Transverse colon (tissue), 4 donors: ENCODE measurements at regions not wholly inside any gene's neighbourhood (a gene's known extent, or its start where the extent isn't known, plus 50 kb on each side); places are given as distances from the start of the nearest gene placed in this dataset.

Experiments
- DNase-seq: peaks from one replicate; pipeline ENCODE4 v3.0.0-alpha.2; 2019
- H3K27ac ChIP-seq, 4 donors: fragments of 200-600 bp; sonication (generic); 2 replicates each; pipeline ENCODE4 v1.5.1; 2016 to 2018; ENCODE audit warnings: inconsistent platforms in 4 of 4
- H3K27me3 ChIP-seq: fragments of 200-600 bp; sonication (generic); 2 replicates; pipeline ENCODE4 v1.5.1; 2017; ENCODE audit warnings: inconsistent platforms
- H3K36me3 ChIP-seq, 4 donors: fragments of 200-600 bp; sonication (generic); 2 replicates each; pipeline ENCODE4 v1.5.1; 2017 to 2019; ENCODE audit warnings: inconsistent platforms in 4 of 4
- H3K4me1 ChIP-seq, 4 donors: fragments of 200-600 bp; sonication (generic); 2 replicates each; pipeline ENCODE4 v1.5.1; 2017 to 2020; ENCODE audit warnings: inconsistent platforms in 4 of 4
- H3K4me3 ChIP-seq, 4 donors: fragments of 200-600 bp; sonication (generic); 1 replicate in 1 of 4; 2 replicates in 3 of 4; pipeline versions ENCODE4 v1.5.1 to v1.6.1; 2017 to 2019; ENCODE audit warnings: inconsistent platforms in 4 of 4
- H3K9me3 ChIP-seq, 2 donors: fragments of 200-600 bp; sonication (generic); 2 replicates each; pipeline ENCODE4 v1.5.1; 2017 to 2019; ENCODE audit warnings: inconsistent platforms in 2 of 2
- EP300 ChIP-seq: sonication (generic); formaldehyde crosslinking; IDR thresholded peaks from one replicate; pipeline ENCODE4 v1.6.1; 2017; ENCODE audit warnings: antibody characterized with exemption, low read depth
- POLR2A ChIP-seq: fragments of 450-650 bp; IDR thresholded peaks from one replicate; pipeline ENCODE4 v1.6.1; 2016; ENCODE audit warnings: antibody characterized with exemption, mild to moderate bottlenecking, moderate library complexity
- POLR2AphosphoS5 ChIP-seq, 3 donors: sonication (generic); formaldehyde crosslinking; IDR thresholded peaks; one replicate each; pipeline ENCODE4 v1.6.1; 2016; ENCODE audit warnings: antibody characterized with exemption in 3 of 3
- WGBS, 2 donors: methylation state at CpG; one replicate each; pipeline ENCODE4 v1.1.5; 2018; ENCODE audit warnings: low coverage in 1 of 2; 5-methylcytosine and 5-hydroxymethylcytosine counted together
- in situ Hi-C, 4 donors: fragments of 200-750 bp; cut with MboI; loops; one replicate each; pipeline versions ENCODE4 v1.15.0 to v1.15.1; 2017; ENCODE audit warnings: low sequenced_read_pairs in 3 of 4, low pct_ligation_motif_present in 1 of 4, low pct_unique_long_range_greater_than_20kb in 1 of 4
- intact Hi-C: fragments of 100-400 bp; cut with DNase I; formaldehyde crosslinking; loops from one replicate; pipeline ENCODE4 v1.15.1; 2023; ENCODE audit warnings: low total_unique reads
- TF ChIP-seq, protein P1 (sequence below), 5 experiments: fragments of 200-600 bp in 3 of 5; fragments of 450-650 bp in 2 of 5; sonication (generic) in 3 of 5; IDR thresholded peaks; 1 replicate in 2 of 5; 2 replicates in 3 of 5; pipeline ENCODE4 v1.5.1; 2016 to 2017; ENCODE audit warnings: antibody characterized with exemption in 5 of 5, inconsistent platforms in 3 of 5, mild to moderate bottlenecking in 2 of 5, moderate library complexity in 1 of 5

DNA sequence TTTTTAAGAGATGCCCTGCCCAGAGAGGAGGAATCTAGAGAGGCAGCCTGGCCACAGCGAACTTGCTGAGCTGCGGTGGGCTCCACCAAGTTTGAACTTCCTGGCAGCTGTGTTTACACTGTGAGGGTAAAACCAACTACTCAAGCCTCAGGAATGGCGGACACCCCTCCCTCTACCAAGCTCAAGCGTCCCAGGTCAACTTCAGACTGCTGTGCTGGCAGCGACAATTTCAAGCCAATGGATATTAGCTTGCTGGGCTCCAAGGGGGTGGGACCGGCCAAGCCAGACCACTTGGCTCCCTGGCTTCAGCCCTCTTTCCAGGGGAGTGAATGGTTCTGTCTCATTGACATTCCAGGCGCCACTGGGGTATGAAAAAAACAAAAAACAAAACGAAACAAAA lies 289.4 kb downstream of the KCNS3 start:
- intact Hi-C loops = no loop called here
- 84 to 85% methylated on average over 2 to 8 of the region's 8 CpGs for WGBS, 2 donors
- no peak for DNase-seq
- Histone ChIP-seq H3K27ac (no peak overlapping the region), H3K9me3 (no peaks in the 10 kb centered on the region), H3K27me3 (no peaks in the 10 kb centered on the region), H3K4me1 (peaks cover 0 to 10% (median 0%) of the 10 kb centered on the region in 4 donors), H3K4me3 (no peak overlapping the region), H3K36me3 (no peaks in the 10 kb centered on the region)
- TF ChIP-seq, protein P1, sequence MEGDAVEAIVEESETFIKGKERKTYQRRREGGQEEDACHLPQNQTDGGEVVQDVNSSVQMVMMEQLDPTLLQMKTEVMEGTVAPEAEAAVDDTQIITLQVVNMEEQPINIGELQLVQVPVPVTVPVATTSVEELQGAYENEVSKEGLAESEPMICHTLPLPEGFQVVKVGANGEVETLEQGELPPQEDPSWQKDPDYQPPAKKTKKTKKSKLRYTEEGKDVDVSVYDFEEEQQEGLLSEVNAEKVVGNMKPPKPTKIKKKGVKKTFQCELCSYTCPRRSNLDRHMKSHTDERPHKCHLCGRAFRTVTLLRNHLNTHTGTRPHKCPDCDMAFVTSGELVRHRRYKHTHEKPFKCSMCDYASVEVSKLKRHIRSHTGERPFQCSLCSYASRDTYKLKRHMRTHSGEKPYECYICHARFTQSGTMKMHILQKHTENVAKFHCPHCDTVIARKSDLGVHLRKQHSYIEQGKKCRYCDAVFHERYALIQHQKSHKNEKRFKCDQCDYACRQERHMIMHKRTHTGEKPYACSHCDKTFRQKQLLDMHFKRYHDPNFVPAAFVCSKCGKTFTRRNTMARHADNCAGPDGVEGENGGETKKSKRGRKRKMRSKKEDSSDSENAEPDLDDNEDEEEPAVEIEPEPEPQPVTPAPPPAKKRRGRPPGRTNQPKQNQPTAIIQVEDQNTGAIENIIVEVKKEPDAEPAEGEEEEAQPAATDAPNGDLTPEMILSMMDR (IDR thresholded peaks at IDR 0.05) = no peak
- in situ Hi-C loops = loop anchor here in 2 of 4 donors (25.0 kb wide), 2 partner anchors 306 to 431 kb away; no protein-coding TSS in a partner anchor

DNA sequence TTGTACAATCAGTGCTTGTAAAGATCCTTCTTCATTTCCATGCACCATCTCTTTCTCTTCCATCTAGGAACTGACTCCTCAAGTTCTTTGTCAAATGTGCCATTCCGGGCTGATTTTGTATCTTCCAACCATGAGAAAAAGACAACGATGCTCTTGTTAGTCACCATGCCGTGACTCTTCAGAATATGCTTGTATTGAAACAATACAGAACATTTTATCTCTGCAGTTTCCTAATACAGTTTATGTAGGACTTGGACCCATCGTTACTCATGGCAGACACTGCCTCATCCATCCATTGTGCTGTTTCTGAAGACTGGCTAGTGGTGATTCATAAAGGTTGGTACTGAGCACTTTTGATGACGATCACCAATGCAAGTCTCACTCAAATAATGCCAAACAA lies 283.2 kb downstream of the KCNS3 start:
- intact Hi-C loops (no loop called here), in situ Hi-C loops (loop anchor here in 2 of 4 donors (25.0 kb wide), 2 partner anchors 299 to 424 kb away; no protein-coding TSS in a partner anchor)
- Histone ChIP-seq H3K4me1 (no peaks in the 10 kb centered on the region), H3K4me3 (no peak overlapping the region), H3K27ac (no peak overlapping the region), H3K9me3 (no peaks in the 10 kb centered on the region), H3K36me3 (no peaks in the 10 kb centered on the region), H3K27me3 (no peaks in the 10 kb centered on the region)
- DNase-seq = no peak
- no peak for TF ChIP-seq EP300
- WGBS, 2 donors = 85 to 89% methylated on average over 5 of the region's 5 CpGs

DNA sequence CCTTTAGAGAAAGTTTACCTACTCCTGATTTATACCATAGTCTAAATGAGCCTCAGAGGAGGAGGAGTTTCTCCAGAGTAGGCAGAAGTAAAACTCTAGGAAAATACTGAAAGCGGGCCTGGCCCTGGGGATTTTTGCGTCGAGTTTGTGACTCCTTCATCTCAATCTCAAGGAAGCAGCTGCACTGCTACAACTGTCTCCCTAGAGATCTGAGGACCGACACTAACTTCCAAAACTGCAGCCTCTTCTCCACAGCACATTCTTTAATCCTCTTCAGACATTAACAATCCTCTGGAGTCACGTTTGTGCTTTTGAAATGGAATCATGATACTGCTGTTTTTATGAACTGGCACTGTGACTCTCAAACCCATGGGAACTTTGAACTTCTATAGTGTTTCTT lies 281.4 kb downstream of the KCNS3 start:
- H3K4me1 ChIP-seq = no peaks in the 10 kb centered on the region
- H3K9me3 ChIP-seq = no peaks in the 10 kb centered on the region
- no peak for DNase-seq
- WGBS, 2 donors = 60 to 67% methylated on average over 5 of the region's 5 CpGs
- H3K36me3 ChIP-seq = no peaks in the 10 kb centered on the region
- intact Hi-C loops (no loop called here), in situ Hi-C loops (loop anchor here in 3 of 4 donors (10.0 to 25.0 kb wide), 3 partner anchors 298 to 423 kb away; no protein-coding TSS in a partner anchor)
- no peak for TF ChIP-seq POLR2AphosphoS5 (IDR thresholded peaks at IDR 0.05)
- no peak for TF ChIP-seq POLR2A
- TF ChIP-seq, protein P1 (IDR thresholded peaks at IDR 0.05) = no peak
- TF ChIP-seq EP300 = no peak
- no peak overlapping the region for H3K4me3 ChIP-seq
- H3K27ac ChIP-seq = no peak overlapping the region
- H3K27me3 ChIP-seq = no peaks in the 10 kb centered on the region

DNA sequence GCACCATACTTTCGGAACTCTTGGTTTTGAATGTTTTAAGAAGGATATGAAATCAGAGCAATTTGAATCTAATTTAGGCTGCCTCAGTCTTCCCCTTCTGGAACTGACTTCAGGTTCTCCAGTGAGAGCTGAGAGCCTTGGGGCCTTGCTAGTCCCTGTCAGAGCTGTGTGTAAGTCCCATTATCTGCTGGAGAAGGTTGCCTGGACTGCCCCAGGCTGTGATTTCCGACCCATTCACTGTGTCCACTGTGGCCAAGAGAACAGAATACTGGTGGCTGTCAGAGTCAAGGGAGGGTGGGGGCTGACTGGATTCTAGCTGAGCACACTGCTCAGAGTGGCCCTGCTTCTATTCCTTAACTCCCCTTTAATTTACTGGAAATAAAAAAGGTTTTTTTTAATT lies 278.0 kb downstream of the KCNS3 start:
- intact Hi-C loops (no loop called here), in situ Hi-C loops (loop anchor here in 3 of 4 donors (10.0 to 25.0 kb wide), 3 partner anchors 294 to 419 kb away; no protein-coding TSS in a partner anchor)
- no peak overlapping the region for H3K4me3 ChIP-seq

More for the DNA sequence above, 278.0 kb downstream of the KCNS3 start:
- TF ChIP-seq, protein P1 (IDR thresholded peaks at IDR 0.05) = no peak
- no peak for TF ChIP-seq EP300
- TF ChIP-seq POLR2AphosphoS5 (IDR thresholded peaks at IDR 0.05) = no peak
- no peak for TF ChIP-seq POLR2A
- Histone ChIP-seq H3K4me1 (no peaks in the 10 kb centered on the region), H3K27me3 (no peaks in the 10 kb centered on the region), H3K9me3 (no peaks in the 10 kb centered on the region), H3K36me3 (no peaks in the 10 kb centered on the region), H3K27ac (no peak overlapping the region)
- no peak for DNase-seq
- WGBS, 2 donors = 43 to 68% methylated on average over 1 to 2 of the region's 2 CpGs
